Hypothalamus (tissue), 51 donors: ENCODE measurements at regions not wholly inside any gene's neighbourhood (a gene's known extent, or its start where the extent isn't known, plus 50 kb on each side); places are given as distances from the start of the nearest gene placed in this dataset.
"Not testable (repeated sequence)": the region's sequence is repeated elsewhere in the genome, so short reads cannot be mapped to it uniquely, and the experiment has no call there.

ENCODE experiments used
- DNase-seq, 51 donors: peaks; one replicate each; lab custom pipeline; 2025; lab: John Stamatoyannopoulos, UW

DNA sequence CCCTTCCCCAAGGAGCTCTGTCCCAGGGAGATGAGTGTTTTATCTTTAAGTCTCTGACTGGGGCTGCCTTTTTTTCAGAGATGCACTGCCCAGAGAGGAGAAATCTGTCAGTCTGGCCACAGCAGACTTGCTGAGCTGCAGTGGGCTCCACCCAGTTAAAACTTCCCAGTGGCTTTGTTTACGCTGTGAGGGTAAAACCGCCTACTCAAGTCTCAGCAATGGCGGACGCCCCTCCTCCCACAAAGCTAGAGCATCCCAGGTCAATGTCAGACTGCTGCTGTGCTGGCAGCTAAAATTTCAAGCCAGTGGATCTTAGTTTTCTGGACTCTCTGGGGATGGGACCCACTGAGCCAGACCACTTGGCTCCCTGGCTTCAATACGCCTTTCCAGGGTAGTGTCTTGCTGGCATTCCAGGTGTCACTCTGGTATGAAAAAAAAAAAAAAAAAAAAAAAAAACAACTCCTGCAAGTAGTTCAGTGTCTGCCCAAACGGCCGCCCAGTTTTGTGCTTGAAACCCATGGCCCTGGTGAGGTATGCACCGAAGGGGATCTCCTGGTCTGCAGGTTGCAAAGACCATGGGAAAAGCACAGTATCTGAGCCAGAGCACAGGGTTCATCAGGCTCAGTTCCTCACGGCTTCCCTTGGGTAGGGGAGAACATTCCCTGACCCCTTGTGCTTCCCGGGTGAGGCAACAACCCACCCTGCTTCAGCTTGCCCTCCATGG lies 1616.1 kb upstream of the ADGRL3 start:
- DNase-seq, result no peak

GRCh38 chr4:59597536-59598329 lies 1602.4 kb upstream of the ADGRL3 start:
- DNase-seq, result peak in 33 of 51 donors; percentile 2 to 76 (median 35)

DNA sequence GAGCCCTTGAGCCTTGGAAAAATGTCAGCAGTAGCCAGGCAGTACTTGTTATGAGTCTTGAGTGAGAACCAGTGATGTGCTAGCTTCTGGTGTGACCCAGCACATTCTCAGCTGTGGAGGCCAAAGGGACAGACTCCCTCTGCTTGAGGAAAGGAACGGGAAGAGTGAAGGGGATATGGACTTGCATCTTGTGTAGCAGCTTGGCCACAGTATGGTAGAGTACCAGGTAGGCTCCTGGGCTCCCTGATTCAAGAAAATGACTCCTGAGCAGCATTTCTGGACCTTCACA lies 1601.9 kb upstream of the ADGRL3 start:
- no peak for DNase-seq

GRCh38 chr4:59608466-59608865 lies 1591.7 kb upstream of the ADGRL3 start:
- no peak for DNase-seq

DNA sequence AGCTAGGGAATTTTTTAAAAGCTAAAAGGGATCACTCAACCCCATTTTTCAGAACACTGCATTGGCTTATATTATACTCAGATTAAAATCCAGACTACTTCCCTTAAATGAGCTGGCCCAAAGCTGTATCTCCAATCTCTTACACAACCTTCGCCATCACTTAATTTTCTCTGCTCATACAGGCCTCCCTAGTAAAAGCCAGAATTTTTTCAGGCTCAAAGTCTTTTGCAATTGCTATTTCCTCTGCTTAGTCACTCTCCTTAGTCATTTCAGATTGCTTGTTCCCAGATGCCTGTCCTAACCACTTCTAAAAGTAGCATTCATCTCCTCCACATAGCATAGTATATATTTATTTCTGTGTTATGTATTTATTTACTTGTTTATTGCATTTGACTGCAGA lies 1587.9 kb upstream of the ADGRL3 start:
- DNase-seq, result no peak

- no peak for DNase-seq
Observed at GRCh38 chr4:59615316-59615715, 1584.8 kb upstream of the ADGRL3 start.

DNA sequence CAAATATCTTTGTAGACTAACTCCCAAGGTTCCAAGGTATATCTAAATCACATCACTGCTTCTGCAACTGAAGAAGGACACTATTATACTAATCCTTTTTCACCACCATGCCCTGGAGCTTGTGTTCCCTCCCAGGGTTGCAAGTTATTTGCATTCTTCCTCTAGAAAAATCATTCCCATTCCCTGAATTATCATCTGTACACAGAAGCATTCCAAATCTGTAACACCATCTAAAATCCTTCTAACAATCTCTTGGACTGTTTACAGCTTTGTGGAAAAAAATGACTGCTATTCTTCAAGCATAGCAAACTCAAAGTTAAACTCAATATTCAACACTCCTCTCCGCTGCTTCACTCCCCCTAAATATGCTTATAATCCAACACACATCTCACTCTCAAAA lies 1570.8 kb upstream of the ADGRL3 start:
- DNase-seq, result no peak

DNA sequence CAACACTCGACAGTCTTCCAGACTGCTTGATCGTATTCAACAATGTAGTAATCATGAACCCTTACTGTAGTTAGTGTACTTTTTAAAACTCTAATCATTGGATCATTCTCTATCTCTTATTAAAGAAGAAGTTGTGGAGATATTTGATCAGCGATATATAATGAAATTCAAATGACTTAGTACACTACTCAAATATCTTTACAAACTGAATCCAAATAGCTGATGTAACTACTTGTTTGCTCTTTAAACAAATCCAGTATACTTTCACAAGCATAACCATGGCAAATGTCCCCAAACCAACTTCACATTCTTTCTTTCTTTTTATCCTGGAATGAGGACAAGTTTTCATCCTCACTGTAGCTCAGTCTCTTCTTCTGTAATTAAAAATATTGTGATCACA lies 1569.9 kb upstream of the ADGRL3 start:
- no peak for DNase-seq

DNA sequence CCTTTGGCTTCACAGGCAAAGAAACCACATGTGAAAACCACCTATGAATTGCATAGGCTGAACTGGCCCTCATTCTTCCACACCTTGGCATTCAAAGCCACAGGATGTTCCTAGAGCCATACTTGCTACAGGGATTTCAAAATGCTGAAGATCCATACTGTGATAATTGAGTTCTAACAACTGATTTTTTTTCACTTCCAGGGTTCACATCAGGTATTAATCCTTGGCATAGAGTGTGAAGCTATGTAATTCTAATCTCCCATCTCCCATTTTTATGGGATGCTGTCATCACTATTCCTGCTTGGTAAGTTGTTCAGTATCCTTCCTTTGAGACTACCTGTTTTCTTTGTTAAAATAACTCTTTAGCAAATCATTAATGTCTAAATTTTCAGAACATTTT lies 1569.2 kb upstream of the ADGRL3 start:
- no peak for DNase-seq

DNA sequence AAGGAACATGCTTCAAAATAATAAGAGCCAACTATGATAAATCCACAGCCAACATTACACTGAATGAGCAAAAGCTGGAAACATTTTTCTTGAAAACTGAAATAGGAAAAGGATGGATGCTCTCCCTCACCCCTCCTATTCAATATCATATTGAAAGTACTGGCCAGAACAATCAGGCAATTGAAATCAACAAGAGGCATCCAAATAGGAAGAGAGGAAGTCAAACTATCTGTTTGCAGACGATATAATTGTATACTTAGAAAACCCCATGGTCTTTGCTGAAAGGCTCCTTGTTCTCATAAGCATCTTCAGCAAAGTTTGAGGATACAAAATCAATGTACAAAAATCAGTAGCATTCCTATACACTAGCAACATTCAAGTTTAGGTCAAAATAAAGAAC lies 1562.5 kb upstream of the ADGRL3 start:
- no peak for DNase-seq

GRCh38 chr4:59643682-59644081 lies 1556.4 kb upstream of the ADGRL3 start:
- no peak for DNase-seq

DNA sequence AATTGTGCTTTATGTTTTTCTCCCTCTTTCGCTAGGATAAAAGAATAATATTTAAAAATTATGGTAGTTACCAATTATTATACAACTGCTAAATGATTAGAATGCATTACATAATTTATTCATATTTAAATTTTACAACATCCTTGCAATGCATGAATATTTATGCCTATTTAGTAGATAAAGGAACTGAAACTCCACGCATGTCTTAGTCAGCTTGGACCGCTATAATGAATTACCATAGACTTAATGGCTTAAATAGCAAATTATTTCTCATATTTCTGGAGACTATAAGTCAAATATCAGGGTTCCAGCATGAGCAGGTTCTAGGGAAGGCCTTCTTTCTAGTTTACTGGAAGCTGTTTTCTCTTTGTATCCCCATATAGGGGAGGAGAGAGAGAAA lies 1555.4 kb upstream of the ADGRL3 start:
- DNase-seq, result no peak

DNA sequence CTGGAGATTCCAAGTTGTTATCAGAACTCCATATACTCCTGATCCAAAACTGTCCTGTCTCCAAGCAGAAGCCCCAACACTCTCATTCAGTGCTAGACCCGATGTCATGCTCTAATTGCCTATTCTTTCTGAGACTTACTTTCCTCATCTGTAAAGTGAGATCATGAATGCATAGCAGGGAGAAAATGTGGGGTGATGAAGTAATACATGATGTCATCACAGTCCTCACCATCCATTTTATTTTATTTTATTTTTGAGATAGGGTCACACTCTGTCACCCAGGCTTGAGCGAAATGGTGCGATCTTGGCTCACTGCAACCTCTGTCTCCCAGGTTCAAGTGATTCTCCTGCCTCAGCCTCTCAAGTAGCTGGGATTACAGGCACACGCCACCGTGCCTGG lies 1554.0 kb upstream of the ADGRL3 start:
- DNase-seq, result no peak

DNA sequence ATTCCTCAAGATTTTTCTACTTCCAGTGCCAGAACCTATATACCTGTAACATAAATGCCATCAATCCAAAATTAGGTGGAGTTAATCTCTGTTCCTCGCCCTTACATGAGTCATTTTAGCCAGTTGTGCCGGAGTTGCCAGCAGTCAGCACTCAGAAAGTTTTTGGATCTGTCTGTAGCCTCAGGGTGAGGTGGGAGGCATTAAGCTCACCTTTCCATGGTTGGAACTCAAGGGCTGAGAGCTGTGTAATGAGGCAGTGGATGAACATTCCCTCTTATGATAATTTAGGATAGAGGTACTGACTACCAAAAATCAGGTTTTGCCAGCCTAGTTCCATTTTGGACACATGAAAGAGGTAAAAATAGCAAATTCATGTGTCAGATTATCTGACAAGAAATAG lies 1553.1 kb upstream of the ADGRL3 start:
- no peak for DNase-seq

DNA sequence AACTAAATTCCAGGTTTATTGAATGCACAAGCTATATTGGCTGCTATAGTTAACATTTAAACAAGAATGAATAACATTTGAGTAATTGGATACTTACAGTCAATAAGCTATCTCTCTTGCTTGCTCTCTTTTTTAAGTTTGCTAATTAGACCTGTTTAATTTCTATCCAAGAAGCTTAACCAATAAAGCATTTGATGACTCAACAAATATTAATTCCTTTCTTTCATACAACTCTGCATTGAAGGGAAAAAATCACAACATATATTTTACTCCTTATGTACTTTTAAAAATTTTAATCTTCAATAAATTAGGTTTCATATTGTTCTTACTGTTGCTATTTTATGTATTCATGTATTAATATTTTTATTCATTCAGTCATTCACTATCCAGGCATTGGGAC lies 1552.6 kb upstream of the ADGRL3 start:
- DNase-seq, result no peak

- DNase-seq, result no peak
Observed at GRCh38 chr4:59650861-59651260, 1549.3 kb upstream of the ADGRL3 start.

DNA sequence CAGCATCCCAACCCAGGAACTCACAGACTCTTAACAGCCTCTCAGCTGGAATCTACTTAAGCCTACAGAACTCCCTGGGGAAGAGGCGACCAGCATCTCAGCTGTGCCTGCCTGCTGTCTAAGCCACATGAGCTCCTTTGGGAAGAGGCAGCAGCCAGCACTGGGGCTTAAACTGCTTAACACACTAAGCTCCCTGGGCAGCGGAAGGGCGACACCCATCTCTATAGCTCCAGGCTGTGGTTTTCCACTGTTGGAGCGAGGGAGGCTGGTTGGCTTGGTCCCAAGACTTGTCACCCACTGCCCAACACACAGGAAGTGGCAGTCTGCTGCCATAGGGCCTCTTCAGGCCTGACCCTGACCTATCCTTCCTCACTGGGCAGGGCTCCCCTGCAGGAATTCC lies 1544.1 kb upstream of the ADGRL3 start:
- DNase-seq, result no peak

GRCh38 chr4:59664771-59665170 lies 1535.4 kb upstream of the ADGRL3 start:
- DNase-seq, result peak in 6 of 51 donors; percentile 1 to 14 (median 5)

- DNase-seq, result no peak
Observed at GRCh38 chr4:59666645-59667044, 1533.5 kb upstream of the ADGRL3 start.

DNA sequence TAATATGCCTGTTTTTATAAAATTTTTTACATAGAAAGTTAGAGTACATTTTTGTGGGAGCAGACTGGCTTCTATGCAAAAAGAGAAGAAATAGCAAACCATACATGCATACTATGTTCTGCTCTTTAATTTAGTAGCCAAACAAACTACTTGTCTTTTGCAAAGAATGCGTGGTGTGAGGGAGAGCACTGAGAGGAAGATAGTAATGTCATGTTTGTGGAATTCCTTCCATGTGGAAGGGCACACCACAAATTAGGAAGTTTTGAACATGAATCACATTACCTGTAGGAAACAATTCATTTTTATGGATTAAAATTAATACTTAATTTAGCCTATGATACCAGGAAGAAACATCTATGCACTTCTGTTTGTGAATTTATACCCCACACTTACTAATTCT lies 1529.1 kb upstream of the ADGRL3 start:
- no peak for DNase-seq

DNA sequence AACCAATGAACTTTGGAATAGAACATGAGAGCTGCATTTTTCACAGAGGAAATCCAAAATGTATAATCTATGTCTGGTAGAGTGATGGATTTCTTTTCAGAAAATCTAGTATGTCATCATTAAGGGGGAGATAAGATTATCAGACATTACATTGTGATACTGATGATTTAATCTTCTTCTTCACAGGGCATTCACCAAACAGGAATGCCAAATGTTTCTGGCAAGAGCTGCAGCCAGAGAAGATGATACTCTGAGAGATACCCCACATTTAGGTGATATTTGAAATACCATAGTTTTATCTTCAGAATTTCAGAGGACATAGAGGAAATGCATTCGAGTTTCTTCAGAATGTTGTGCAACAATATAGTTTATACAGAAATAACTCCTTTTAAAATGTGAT lies 1523.7 kb upstream of the ADGRL3 start:
- DNase-seq, result no peak

DNA sequence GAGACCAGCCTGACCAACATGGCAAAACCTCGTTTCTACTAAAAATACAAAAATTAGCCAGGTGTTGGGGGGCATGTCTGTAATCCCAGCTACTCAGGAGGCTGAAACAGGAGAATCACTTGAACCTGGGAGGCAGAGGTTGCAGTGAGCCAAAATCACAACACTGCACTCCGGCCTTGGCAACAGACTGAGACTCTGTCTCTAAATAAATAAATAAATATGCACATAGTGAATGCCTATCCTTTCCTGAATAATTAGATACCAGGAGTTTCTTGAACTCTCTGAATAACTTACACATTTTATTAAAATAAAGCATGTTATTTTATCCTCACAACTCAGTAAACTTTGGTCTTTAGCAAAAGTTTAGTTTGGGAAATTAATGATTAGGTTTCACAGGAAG lies 1523.1 kb upstream of the ADGRL3 start:
- DNase-seq, result not testable (repeated sequence)

DNA sequence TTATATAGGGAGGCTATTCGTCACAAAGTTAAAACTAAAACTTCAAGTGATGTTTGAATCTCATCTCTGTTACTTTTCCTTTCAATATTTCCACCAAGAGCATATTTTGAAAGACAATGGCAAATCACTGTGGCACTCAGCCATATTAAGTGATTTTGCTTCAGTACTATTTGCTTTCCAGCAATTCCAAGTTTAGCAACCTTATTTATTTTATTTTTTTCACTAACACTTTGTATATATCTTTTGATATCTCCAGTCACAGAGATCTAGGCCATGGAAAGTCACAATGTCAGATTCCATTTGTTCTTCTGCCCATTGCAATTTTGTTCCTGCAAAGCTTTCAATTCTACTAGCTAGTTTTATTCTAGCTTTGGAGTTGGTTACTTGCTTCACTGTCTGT lies 1514.5 kb upstream of the ADGRL3 start:
- DNase-seq, result no peak
